Muscle layer of colon (tissue), 2 donors: ENCODE measurements at regions not wholly inside any gene's neighbourhood (a gene's known extent, or its start where the extent isn't known, plus 50 kb on each side); places are given as distances from the start of the nearest gene placed in this dataset.

Experiments
- H3K27ac ChIP-seq: one replicate; pipeline ENCODE4 v1.7.0; 2013; ENCODE audit warnings: low read depth, mild to moderate bottlenecking, low read length, moderate library complexity
- H3K27me3 ChIP-seq, 2 donors: one replicate each; pipeline ENCODE4 v1.7.0; 2013; ENCODE audit warnings: low read length in 2 of 2, mild to moderate bottlenecking in 2 of 2; ENCODE audit not compliant: insufficient read depth in 2 of 2, control insufficient read depth in 1 of 2
- H3K36me3 ChIP-seq: one replicate; pipeline ENCODE4 v1.7.0; 2013; ENCODE audit warnings: mild to moderate bottlenecking, low read length; ENCODE audit not compliant: insufficient read depth
- H3K4me1 ChIP-seq: one replicate; pipeline ENCODE4 v1.7.0; 2013; ENCODE audit warnings: mild to moderate bottlenecking, low read length; ENCODE audit not compliant: insufficient read depth
- H3K4me3 ChIP-seq, 2 donors: one replicate each; pipeline ENCODE4 v1.7.0; 2013; ENCODE audit warnings: low read length in 2 of 2, low read depth in 1 of 2, mild to moderate bottlenecking in 1 of 2, moderate library complexity in 1 of 2
- H3K9ac ChIP-seq: one replicate; pipeline ENCODE4 v1.7.0; 2013; ENCODE audit warnings: low read length
- H3K9me3 ChIP-seq: one replicate; pipeline ENCODE4 v1.7.0; 2013; ENCODE audit warnings: mild to moderate bottlenecking, low read length
- donor health status: abdominal sarcoma.
- donor health status: Adenocarcinoma of cecum.

DNA sequence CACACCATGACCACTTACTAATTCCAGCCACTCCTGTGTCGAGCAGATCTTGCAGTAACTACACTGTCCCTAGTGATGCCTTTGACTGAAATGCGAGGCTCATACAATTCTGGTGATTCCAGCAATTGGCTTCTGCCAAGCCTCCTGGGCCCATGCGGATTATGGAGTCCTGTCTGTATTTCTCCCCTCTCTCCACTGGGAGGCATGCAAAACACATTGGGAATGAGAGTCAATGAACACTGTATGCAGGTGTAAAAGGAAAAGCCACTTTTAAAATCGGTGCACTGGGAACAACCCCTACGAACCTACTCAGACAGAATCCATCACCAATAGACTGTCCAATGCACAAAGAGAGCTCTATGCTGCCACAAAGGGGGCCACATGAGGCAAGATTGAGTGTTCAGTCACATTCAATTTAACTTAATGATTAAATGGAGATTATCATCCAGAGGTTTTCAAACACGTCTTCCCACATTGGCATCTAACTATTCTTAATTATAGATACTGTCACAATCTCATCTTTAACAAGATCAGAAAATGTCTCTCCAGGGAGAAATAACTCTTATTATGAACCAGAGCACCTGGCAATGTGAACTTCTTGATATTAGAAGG lies 550.6 kb downstream of the GLRX3 start:
- Histone ChIP-seq H3K9me3 (no peaks in the 10 kb centered on the region), H3K27ac (no peak overlapping the region), H3K4me1 (no peaks in the 10 kb centered on the region), H3K9ac (no peak overlapping the region), H3K27me3 (no peaks in the 10 kb centered on the region), H3K4me3 (no peak overlapping the region), H3K36me3 (no peaks in the 10 kb centered on the region)

DNA sequence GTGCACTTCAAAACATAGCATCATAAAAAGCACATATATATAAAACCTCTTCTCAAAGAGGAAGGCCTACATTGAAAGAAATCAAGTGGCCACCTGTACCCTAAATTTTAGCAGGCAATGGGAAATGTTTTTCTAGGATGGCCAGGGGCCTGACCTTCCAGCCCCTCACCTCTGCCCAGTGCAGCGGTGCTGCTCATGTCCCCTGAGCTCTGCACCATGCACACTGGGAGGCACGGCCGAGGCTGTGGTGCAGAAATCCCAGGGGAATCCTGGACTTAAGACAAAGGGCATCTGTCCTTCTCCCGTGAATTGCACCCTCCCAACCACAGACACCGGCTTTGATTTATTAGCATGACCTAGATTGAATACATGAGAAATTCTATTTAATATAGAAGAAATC lies 551.4 kb downstream of the GLRX3 start:
- no peak overlapping the region for H3K4me3 ChIP-seq
- H3K27me3 ChIP-seq, result no peaks in the 10 kb centered on the region
- H3K4me1 ChIP-seq, result no peaks in the 10 kb centered on the region
- H3K9ac ChIP-seq, result no peak overlapping the region
- H3K36me3 ChIP-seq, result no peaks in the 10 kb centered on the region
- H3K27ac ChIP-seq, result no peak overlapping the region
- no peaks in the 10 kb centered on the region for H3K9me3 ChIP-seq

DNA sequence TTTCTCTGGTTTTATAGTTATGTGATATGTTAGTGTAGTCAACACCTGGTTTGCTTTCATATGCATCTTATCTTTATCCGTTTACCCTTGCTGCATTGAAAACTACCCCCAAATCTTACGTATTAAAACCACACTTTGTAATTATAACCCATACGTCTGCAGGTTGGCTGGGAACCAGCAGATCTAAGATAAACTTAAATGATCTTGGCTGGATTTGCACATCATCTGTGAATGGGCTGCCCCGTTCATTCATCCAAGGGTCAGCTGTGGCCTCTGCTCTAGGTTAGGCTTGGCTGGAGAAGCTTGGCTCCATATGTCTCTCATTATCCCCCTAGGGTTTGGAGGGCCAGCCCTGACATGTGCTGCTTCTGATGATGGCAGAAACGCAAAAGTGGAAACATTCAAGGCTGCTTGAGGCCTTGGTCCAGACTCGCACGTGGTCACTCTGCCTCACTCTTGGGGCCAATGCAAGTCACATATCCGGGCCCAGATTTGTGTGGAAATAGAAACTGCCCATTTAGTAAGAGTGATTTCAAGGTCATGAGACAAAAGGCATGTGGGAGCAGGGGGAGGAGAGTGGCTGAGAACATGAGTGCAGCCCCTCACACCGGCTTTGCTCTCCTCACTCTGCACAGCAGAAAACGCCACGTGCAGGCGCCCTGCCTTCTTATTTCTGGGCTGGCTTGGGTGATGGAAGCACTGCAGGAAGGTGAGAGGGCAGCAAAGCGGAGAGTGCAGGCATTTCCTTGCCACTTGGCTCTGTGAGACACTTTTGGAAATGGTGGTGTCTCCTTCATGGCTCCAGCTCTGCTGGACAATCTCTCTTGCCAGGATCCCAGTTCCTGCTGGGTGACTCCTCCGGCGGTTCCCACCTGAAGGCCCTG lies 553.8 kb downstream of the GLRX3 start:
- no peak overlapping the region for H3K9ac ChIP-seq
- H3K9me3 ChIP-seq, result no peaks in the 10 kb centered on the region
- H3K4me1 ChIP-seq, result no peaks in the 10 kb centered on the region
- H3K4me3 ChIP-seq, result no peak overlapping the region
- H3K27ac ChIP-seq, result no peak overlapping the region
- no peaks in the 10 kb centered on the region for H3K27me3 ChIP-seq
- H3K36me3 ChIP-seq, result no peaks in the 10 kb centered on the region

DNA sequence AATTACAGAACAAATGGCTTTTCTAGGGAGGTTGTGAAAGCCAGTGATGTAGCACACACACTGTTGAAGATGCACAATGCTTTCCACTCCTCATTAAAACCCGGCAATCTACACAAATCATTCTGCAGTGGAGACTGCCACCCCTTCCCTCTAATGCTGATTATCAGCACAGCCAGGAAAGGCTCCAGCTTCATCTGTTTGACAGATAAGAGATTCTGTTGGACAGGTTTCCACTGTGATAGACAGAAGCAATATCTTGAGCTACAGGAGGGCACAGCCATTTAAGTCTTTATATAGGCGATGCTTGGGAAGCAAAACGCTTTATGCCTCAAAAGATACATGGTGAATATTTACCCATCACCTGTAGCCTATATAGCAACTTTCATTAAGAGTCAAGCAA lies 555.6 kb downstream of the GLRX3 start:
- Histone ChIP-seq H3K27ac (no peak overlapping the region), H3K4me3 (no peak overlapping the region), H3K4me1 (no peaks in the 10 kb centered on the region), H3K9ac (no peak overlapping the region), H3K9me3 (no peaks in the 10 kb centered on the region), H3K36me3 (no peaks in the 10 kb centered on the region), H3K27me3 (no peaks in the 10 kb centered on the region)

DNA sequence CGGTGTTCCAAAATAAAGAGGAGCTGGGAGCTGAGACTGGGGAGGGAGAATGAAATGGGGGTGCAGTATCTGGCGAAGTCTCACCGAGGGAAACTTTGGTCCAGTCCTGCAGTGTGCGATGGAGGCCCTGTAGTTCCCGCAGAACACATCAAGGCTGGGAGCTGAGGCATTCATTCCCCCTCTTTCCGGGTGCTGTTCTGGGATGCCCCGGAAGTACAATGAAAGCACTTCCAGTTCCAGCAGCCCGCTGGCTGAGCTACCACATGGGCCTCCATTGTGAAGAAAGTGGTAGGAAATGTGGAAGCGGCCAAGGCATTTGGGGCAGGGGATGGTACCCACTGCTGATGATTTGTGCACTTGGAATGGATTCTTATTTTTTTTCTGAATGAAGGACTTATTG lies 560.7 kb downstream of the GLRX3 start:
- H3K9ac ChIP-seq, result no peak overlapping the region
- H3K9me3 ChIP-seq, result no peaks in the 10 kb centered on the region
- H3K4me3 ChIP-seq, result no peak overlapping the region
- no peak overlapping the region for H3K27ac ChIP-seq
- no peaks in the 10 kb centered on the region for H3K4me1 ChIP-seq
- no peaks in the 10 kb centered on the region for H3K36me3 ChIP-seq
- no peaks in the 10 kb centered on the region for H3K27me3 ChIP-seq

DNA sequence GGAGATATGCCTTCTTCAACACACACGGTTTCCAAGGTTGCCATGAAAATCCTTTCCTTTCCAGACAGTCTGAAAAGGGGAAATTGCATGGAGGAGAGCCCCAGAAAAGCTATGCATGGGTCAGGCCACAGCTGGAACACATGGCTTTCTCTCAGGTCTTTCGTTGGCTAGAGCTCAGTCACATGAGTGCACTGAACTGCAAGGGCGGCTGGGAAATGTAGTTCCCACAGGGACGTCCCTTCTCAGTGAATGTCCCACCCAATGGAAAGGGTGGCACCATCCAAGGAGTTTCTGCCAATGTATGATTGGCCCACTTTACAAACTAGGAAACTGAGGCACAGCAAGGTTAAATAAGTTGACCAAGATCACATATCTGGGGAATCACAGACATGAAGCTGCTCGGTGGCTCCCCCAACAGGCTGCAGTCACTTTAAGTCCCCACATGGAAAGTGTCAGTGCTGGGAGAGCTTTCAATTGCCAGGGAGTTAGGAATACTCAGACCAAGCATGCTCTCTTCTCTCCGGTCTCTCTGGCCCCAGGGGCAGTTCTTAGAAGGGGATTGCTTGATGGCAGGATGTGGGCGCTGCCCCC lies 571.3 kb downstream of the GLRX3 start:
- Histone ChIP-seq H3K27me3 (no peaks in the 10 kb centered on the region), H3K9me3 (no peaks in the 10 kb centered on the region), H3K4me1 (no peaks in the 10 kb centered on the region), H3K36me3 (no peaks in the 10 kb centered on the region), H3K27ac (no peak overlapping the region), H3K9ac (no peak overlapping the region), H3K4me3 (no peak overlapping the region)

DNA sequence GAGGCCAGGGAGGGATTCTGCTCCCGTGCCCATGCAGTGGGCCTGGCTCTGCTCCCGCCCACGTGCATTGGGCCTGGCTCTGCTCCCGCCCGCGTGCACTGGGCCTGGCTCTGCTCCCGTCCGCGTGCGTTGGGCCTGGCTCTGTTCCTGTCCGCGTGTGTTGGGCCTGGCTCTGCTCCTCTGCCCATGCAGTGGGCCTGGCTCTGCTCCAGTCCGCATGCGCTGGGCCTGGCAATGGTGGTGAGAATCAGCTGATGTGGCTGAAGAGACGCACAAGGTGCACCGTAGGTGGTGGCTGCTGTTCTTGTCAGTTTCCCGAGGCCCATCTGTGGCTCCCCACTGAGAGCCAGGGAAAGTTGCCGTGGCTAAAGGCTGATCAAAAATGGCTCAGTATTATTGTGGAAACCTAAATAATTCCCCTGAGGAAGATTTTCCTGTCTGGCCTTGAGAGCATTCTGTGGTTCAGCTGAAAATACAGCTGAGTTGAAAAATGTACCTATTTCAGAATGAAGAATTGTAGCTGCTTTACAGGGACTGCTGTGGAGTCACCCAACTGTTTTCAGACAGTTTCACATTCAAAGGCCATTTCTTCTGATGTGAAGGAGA lies 572.4 kb downstream of the GLRX3 start:
- Histone ChIP-seq H3K9me3 (no peaks in the 10 kb centered on the region), H3K4me1 (no peaks in the 10 kb centered on the region), H3K9ac (no peak overlapping the region), H3K27ac (no peak overlapping the region), H3K36me3 (no peaks in the 10 kb centered on the region), H3K27me3 (no peaks in the 10 kb centered on the region), H3K4me3 (no peak overlapping the region)

DNA sequence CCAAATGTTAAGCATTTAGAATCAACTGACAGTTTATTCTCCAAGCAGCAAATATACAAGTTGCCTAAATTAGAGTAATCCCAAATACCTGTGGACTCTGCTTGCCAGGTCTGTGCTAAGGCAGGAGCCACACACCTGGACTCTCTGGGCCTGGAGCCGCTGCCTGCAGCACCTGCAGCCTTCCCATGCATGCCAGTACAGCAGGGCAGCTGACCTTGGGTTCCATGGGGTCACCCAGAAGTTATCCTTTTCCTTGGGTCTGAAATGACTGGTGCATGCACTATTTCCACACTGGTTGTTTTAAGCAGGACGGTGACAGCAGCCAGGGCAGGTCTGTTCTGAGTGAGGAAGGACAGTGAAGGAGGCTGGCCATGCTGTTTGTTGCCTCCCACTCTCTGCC lies 573.2 kb downstream of the GLRX3 start:
- H3K9me3 ChIP-seq, result no peaks in the 10 kb centered on the region
- no peaks in the 10 kb centered on the region for H3K4me1 ChIP-seq
- H3K9ac ChIP-seq, result no peak overlapping the region
- no peak overlapping the region for H3K4me3 ChIP-seq
- H3K27ac ChIP-seq, result no peak overlapping the region
- no peaks in the 10 kb centered on the region for H3K36me3 ChIP-seq
- H3K27me3 ChIP-seq, result no peaks in the 10 kb centered on the region

DNA sequence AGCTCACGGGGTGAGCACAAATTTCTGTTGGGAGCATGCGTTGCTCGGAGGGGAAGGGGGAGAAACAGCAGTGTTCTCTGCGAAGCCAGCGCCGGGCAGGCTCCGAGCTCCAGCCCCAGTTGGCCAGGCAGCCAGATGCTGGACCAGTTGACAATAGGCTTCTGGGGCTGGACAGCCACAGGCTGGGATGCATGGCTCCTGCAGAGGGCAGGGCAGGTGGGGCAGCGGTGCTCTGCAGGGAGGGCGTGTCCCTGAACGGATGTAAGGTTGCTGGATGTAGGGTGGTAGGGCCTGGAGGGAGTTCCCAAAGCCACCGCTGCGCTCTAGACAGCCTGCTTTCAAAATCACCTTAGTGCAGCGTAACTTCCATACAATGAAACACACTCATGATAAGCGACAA lies 574.9 kb downstream of the GLRX3 start:
- Histone ChIP-seq H3K4me3 (no peak overlapping the region), H3K27ac (no peak overlapping the region), H3K9ac (no peak overlapping the region), H3K27me3 (no peaks in the 10 kb centered on the region), H3K36me3 (no peaks in the 10 kb centered on the region), H3K9me3 (no peaks in the 10 kb centered on the region), H3K4me1 (no peaks in the 10 kb centered on the region)

DNA sequence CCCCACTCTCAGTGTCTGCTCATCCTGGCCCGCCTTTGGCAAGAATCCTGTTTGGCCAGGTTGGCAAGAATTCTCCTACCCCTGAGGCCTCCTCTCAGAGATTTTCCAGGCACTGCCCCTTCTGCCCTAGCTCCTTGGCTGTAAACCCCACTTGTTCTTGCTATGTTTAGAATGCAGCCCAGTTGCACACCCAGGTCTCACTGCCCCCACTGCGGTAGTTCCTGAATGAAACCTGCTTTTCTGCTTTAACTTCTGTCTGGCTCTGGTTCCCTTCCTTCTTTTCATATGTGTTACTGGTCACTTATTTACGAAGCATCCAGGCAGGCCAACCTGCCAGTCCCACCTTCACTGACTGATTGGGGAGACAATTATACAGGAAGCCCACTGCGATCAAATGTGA lies 576.9 kb downstream of the GLRX3 start:
- Histone ChIP-seq H3K27ac (no peak overlapping the region), H3K27me3 (no peaks in the 10 kb centered on the region), H3K36me3 (no peaks in the 10 kb centered on the region), H3K4me1 (no peaks in the 10 kb centered on the region), H3K9ac (no peak overlapping the region), H3K9me3 (no peaks in the 10 kb centered on the region), H3K4me3 (no peak overlapping the region)

DNA sequence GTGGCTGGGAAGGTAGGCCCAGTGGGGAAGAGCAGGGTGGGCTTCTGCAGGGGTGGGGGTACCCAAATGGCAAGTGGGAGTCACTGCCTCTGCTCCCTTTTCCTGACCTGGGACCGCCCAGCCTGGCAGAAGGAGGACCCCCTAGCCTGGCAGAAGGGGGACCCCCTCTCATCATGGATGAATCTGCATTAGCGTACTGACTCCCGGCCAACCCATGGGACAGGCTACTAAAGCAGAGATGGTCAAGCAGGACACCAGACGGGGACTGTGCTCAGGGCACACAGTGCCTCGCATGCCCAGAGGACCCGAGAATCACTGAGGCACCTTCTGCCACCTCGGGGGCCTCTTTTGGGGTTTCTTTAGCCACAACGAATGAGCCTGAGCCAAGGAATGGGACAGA lies 577.5 kb downstream of the GLRX3 start:
- Histone ChIP-seq H3K9me3 (no peaks in the 10 kb centered on the region), H3K9ac (no peak overlapping the region), H3K4me1 (no peaks in the 10 kb centered on the region), H3K27me3 (no peaks in the 10 kb centered on the region), H3K4me3 (no peak overlapping the region), H3K27ac (no peak overlapping the region), H3K36me3 (no peaks in the 10 kb centered on the region)
